Omental fat pad (tissue), 3 donors: ENCODE measurements at regions not wholly inside any gene's neighbourhood (a gene's known extent, or its start where the extent isn't known, plus 50 kb on each side); places are given as distances from the start of the nearest gene placed in this dataset.

ENCODE experiments used
- ATAC-seq: fragments of 150-250 bp; one replicate; pipeline ENCODE4 v1.9.1; 2016; ENCODE audit warnings: mild to moderate bottlenecking, moderate library complexity; ENCODE audit not compliant: low FRiP score
- DNase-seq: peaks from one replicate; pipeline ENCODE4 v3.0.0-alpha.2; 2019; ENCODE audit warnings: low spot score
- TF ChIP-seq, protein P1 (sequence below), 3 donors: fragments of 450-650 bp; IDR thresholded peaks; one replicate each; pipeline ENCODE4 v1.5.1; 2016 to 2017; ENCODE audit warnings: antibody characterized with exemption in 3 of 3, mild to moderate bottlenecking in 3 of 3, moderate library complexity in 2 of 3

DNA sequence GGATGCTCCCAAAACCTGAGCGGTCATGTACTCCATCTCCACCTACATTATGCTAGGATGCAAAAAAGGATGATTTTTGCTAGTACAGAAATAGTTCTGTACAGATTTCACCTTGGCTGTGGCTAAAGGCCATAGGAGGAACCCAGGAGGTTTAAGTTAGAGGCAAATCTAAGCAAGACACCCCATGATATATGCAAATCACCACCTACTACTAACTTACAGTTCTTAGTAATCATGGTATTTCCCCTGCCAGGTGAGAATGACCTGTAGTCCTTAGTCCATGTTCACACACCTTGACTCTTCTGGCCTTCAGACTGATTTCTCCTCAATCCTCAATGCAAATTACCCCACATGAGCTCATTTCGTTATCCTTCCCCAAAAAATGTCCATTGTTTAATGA lies 154.2 kb downstream of the IMPG2 start:
- DNase-seq, result no peak
- ATAC-seq, result no peak
- TF ChIP-seq, protein P1, sequence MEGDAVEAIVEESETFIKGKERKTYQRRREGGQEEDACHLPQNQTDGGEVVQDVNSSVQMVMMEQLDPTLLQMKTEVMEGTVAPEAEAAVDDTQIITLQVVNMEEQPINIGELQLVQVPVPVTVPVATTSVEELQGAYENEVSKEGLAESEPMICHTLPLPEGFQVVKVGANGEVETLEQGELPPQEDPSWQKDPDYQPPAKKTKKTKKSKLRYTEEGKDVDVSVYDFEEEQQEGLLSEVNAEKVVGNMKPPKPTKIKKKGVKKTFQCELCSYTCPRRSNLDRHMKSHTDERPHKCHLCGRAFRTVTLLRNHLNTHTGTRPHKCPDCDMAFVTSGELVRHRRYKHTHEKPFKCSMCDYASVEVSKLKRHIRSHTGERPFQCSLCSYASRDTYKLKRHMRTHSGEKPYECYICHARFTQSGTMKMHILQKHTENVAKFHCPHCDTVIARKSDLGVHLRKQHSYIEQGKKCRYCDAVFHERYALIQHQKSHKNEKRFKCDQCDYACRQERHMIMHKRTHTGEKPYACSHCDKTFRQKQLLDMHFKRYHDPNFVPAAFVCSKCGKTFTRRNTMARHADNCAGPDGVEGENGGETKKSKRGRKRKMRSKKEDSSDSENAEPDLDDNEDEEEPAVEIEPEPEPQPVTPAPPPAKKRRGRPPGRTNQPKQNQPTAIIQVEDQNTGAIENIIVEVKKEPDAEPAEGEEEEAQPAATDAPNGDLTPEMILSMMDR (IDR thresholded peaks at IDR 0.05), result no peak

DNA sequence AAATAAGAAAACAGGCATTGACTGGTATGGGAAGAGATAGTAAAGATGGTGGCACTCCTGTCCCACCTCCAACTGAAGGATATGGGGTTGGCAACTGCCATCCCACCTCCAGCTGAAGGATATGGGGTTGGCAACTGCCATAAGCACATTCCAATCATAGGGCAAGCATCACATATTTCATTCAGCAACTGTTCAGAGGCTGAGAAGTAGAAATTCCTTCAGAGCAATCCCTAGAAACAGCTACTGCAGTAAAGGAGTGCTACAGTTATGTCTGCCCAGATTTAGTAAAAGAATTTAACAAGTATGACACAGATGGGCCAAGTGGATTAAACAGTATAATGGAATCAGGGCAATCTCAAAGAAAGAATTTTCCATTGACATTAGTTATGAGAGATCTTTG lies 156.8 kb downstream of the IMPG2 start:
- ATAC-seq (no peak), DNase-seq (no peak)
- TF ChIP-seq, protein P1 (IDR thresholded peaks at IDR 0.05), result no peak

DNA sequence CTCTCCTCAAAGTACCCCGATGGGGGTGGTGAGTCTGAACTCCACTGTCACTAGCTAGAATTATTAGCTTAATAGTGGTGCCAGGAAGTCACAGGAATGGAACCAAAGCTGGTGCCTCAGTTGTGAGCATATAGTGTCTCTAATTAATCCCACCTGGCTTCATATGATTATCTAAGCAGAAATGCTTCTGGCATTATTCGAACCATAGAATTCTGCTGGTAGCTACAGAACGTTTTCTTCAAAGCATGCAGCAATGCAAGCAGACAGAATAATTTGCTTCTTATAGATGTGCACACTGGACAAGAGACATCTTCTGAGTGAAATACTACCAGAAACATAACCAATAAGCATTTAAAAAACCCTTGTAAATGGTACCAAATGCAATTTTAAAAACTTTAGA lies 160.9 kb downstream of the IMPG2 start:
- TF ChIP-seq, protein P1 (IDR thresholded peaks at IDR 0.05), result no peak
- no peak for DNase-seq
- ATAC-seq, result no peak

DNA sequence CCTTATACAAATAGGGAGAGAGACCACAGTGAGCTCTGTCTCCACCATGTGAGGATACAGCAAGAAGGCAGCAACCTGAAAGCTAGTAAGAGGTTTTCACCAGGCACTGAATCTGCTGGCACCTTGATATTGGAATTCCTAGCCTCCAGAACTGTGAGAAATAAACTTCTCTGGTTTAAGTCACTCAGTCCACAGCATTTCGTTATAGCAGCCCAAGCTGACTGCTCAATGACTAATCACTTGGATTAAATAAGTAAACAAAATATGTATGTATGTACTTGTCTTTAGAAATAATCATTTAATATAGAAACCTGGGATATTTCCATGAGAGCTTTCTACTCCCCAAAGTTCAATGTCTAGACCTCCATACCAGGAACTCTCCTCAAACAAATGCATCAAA lies 162.0 kb downstream of the IMPG2 start:
- TF ChIP-seq, protein P1 (IDR thresholded peaks at IDR 0.05), result no peak
- no peak for ATAC-seq

DNA sequence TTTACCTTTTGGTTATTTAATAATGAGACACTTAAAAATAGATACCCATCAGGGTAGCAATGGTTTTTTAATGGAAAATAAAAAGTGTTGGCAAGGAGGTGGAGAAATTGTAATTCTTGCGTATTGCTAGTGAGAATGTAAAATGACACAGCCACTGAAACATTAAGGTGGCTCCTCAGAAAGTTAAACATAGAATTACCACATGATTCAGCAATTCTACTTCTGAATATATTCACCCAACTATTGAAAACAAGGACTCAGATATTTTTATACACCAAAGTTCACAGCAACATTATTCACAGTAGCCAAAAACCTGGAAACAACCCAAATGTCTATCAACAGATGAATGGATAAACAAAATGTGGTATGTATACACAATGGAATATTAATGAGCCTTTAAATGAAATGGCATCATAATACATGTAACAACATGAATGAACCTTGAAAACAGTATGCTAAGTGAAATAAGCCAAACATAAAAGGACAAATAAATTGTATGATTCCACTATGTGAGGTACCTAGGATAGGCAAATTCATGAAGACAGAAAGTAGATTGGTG lies 163.5 kb downstream of the IMPG2 start:
- DNase-seq (no peak), ATAC-seq (no peak)
- TF ChIP-seq, protein P1 (IDR thresholded peaks at IDR 0.05), result no peak

More for the DNA sequence above, 162.0 kb downstream of the IMPG2 start:
- no peak for DNase-seq

DNA sequence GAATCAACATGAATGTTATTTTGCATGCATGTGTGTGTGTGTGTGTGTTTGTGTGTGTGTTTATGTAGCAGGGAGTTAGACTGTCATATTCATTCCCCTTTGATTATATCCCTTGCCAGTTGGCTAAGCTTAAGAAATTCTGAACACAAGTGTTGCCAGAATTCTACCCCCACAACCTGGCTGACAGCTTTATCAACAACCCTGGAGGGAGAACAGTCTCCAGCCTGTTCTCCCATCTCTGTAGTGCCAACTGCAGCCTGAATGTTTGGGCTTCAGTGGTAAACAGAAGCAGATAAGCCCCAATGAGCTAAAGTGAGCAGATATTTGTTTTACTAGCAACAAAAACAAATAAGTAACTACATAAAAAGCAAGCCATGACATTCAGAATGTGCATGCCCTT lies 162.6 kb upstream of the ABI3BP start:
- DNase-seq (no peak), ATAC-seq (peak; percentile 34)
- TF ChIP-seq, protein P1 (IDR thresholded peaks at IDR 0.05), result no peak

DNA sequence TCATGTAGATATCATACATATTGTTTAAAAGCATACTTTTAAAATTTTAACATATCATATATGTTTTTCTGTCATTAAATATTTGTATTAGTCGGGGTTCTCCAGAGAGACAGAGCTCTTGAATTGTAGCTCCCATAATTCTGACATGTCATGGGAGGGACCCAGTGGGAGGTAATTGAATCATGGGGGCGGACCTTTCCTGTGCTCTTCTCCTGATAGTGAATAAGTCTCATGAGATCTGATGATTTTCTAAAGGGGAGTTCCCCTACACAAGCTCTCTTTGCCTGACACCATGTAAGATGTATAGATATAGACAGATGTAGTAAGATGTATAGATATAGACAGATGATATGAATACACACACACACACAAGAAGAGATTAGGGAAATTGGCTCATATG lies 161.2 kb upstream of the ABI3BP start:
- TF ChIP-seq, protein P1 (IDR thresholded peaks at IDR 0.05), result no peak
- peak; percentile 12 for ATAC-seq
- DNase-seq, result no peak
